Fibroblast of lung (primary cell): ENCODE measurements at regions not wholly inside any gene's neighbourhood (a gene's known extent, or its start where the extent isn't known, plus 50 kb on each side); places are given as distances from the start of the nearest gene placed in this dataset.
"Not testable (repeated sequence)": the region's sequence is repeated elsewhere in the genome, so short reads cannot be mapped to it uniquely, and the experiment has no call there.

ENCODE experiments used
- EZH2 ChIP-seq: IDR thresholded peaks from 2 replicates; pipeline ENCODE4 v1.5.1; 2012; ENCODE audit warnings: low read length, control low read depth, mild to moderate bottlenecking; ENCODE audit errors: missing control alignments
- TF ChIP-seq, protein P1 (sequence below), 2 donors: IDR thresholded peaks in 1 of 2; conservative IDR thresholded peaks in 1 of 2; 1 replicate in 1 of 2; 2 replicates in 1 of 2; pipeline ENCODE4 v1.5.1; 2011 to 2012; ENCODE audit warnings: low read length in 2 of 2, control low read depth in 1 of 2, inconsistent platforms in 1 of 2, low read depth in 1 of 2, mild to moderate bottlenecking in 1 of 2

DNA sequence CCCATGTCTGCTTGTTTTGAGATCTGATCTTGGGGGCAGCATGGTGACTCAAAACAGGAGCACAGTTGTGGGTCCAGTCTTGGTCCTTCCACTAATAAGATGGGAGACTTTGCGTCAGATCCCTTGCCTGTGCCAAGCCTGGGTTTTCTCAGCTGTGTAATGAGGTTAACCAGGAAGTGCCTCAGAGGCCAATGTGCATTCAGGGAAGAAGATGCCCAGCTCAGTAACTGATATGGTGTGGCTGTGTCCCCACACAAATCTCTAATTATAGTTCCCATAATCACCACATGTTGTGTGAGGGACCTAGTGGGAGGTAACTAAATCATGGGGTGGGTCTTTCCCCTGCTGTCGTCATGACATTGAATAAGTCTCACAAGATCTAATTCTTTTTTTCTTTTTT, 107.1 kb upstream of the ALDH3B2 start:
- TF ChIP-seq, protein P1, sequence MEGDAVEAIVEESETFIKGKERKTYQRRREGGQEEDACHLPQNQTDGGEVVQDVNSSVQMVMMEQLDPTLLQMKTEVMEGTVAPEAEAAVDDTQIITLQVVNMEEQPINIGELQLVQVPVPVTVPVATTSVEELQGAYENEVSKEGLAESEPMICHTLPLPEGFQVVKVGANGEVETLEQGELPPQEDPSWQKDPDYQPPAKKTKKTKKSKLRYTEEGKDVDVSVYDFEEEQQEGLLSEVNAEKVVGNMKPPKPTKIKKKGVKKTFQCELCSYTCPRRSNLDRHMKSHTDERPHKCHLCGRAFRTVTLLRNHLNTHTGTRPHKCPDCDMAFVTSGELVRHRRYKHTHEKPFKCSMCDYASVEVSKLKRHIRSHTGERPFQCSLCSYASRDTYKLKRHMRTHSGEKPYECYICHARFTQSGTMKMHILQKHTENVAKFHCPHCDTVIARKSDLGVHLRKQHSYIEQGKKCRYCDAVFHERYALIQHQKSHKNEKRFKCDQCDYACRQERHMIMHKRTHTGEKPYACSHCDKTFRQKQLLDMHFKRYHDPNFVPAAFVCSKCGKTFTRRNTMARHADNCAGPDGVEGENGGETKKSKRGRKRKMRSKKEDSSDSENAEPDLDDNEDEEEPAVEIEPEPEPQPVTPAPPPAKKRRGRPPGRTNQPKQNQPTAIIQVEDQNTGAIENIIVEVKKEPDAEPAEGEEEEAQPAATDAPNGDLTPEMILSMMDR (conservative IDR thresholded peaks at IDR 0.05 in 1 of 2, IDR thresholded peaks at IDR 0.05 in 1 of 2; ENCODE audit: low read depth in 1 of 2, low read length in 2 of 2) = not testable (repeated sequence)
- not testable (repeated sequence) for TF ChIP-seq EZH2
